ENCODE measurements at regions not wholly inside any gene's neighbourhood (a gene's known extent, or its start where the extent isn't known, plus 50 kb on each side); places are given as distances from the start of the nearest gene placed in this dataset.

- TF ChIP-seq, protein P1, sequence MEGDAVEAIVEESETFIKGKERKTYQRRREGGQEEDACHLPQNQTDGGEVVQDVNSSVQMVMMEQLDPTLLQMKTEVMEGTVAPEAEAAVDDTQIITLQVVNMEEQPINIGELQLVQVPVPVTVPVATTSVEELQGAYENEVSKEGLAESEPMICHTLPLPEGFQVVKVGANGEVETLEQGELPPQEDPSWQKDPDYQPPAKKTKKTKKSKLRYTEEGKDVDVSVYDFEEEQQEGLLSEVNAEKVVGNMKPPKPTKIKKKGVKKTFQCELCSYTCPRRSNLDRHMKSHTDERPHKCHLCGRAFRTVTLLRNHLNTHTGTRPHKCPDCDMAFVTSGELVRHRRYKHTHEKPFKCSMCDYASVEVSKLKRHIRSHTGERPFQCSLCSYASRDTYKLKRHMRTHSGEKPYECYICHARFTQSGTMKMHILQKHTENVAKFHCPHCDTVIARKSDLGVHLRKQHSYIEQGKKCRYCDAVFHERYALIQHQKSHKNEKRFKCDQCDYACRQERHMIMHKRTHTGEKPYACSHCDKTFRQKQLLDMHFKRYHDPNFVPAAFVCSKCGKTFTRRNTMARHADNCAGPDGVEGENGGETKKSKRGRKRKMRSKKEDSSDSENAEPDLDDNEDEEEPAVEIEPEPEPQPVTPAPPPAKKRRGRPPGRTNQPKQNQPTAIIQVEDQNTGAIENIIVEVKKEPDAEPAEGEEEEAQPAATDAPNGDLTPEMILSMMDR (IDR thresholded peaks at IDR 0.05; ENCODE audit: low read depth, low read length, missing input control): no peak
- no peak for TF ChIP-seq TAF1 (conservative IDR thresholded peaks at IDR 0.05)
- TF ChIP-seq RAD21 (IDR thresholded peaks at IDR 0.05): no peak
Measured at GRCh38 chr1:8122477-8123407, 96.6 kb upstream of the ERRFI1 start.
